Neutrophil (primary cell): ENCODE measurements at regions not wholly inside any gene's neighbourhood (a gene's known extent, or its start where the extent isn't known, plus 50 kb on each side); places are given as distances from the start of the nearest gene placed in this dataset.

Source experiments
- H3K27ac ChIP-seq: fragments of 200-600 bp; sonication (generic); 2 replicates; pipeline ENCODE4 v1.5.1; 2016; ENCODE audit warnings: mild to moderate bottlenecking, moderate library complexity
- H3K27me3 ChIP-seq: fragments of 200-600 bp; sonication (generic); 2 replicates; pipeline ENCODE4 v1.6.0; 2016; ENCODE audit warnings: mild to moderate bottlenecking
- H3K36me3 ChIP-seq: fragments of 200-600 bp; sonication (generic); 2 replicates; pipeline ENCODE4 v1.5.1; 2017
- H3K4me1 ChIP-seq, 2 experiments: fragments of 200-600 bp in 1 of 2; sonication (generic) in 1 of 2; 1 replicate in 1 of 2; 2 replicates in 1 of 2; pipeline versions ENCODE4 v1.5.1 to v1.6.1; 2013 to 2016; ENCODE audit warnings: low read depth in 1 of 2, low read length in 1 of 2, mild to moderate bottlenecking in 1 of 2, moderate library complexity in 1 of 2; ENCODE audit not compliant: control insufficient read depth in 1 of 2, insufficient read depth in 1 of 2
- H3K4me3 ChIP-seq, 2 experiments: fragments of 200-600 bp in 1 of 2; sonication (generic) in 1 of 2; 1 replicate in 1 of 2; 2 replicates in 1 of 2; pipeline ENCODE4 v1.5.1; 2013 to 2016; ENCODE audit warnings: low read depth in 1 of 2, low read length in 1 of 2, mild to moderate bottlenecking in 1 of 2, moderate library complexity in 1 of 2
- H3K9me3 ChIP-seq: fragments of 200-600 bp; sonication (generic); 2 replicates; pipeline ENCODE4 v1.5.1; 2016
- TF ChIP-seq, protein P1 (sequence below): fragments of 200-600 bp; sonication (generic); IDR thresholded peaks from 2 replicates; pipeline ENCODE4 v1.5.1; 2016; ENCODE audit warnings: antibody characterized with exemption

- H3K4me1 ChIP-seq = no peaks in the 10 kb centered on the region
- TF ChIP-seq, protein P1, sequence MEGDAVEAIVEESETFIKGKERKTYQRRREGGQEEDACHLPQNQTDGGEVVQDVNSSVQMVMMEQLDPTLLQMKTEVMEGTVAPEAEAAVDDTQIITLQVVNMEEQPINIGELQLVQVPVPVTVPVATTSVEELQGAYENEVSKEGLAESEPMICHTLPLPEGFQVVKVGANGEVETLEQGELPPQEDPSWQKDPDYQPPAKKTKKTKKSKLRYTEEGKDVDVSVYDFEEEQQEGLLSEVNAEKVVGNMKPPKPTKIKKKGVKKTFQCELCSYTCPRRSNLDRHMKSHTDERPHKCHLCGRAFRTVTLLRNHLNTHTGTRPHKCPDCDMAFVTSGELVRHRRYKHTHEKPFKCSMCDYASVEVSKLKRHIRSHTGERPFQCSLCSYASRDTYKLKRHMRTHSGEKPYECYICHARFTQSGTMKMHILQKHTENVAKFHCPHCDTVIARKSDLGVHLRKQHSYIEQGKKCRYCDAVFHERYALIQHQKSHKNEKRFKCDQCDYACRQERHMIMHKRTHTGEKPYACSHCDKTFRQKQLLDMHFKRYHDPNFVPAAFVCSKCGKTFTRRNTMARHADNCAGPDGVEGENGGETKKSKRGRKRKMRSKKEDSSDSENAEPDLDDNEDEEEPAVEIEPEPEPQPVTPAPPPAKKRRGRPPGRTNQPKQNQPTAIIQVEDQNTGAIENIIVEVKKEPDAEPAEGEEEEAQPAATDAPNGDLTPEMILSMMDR = no peak
- no peaks in the 10 kb centered on the region for H3K36me3 ChIP-seq
- H3K27me3 ChIP-seq = no peaks in the 10 kb centered on the region
- no peak overlapping the region for H3K27ac ChIP-seq
- no peak overlapping the region for H3K4me3 ChIP-seq
- no peaks in the 10 kb centered on the region for H3K9me3 ChIP-seq
Observed at GRCh38 chr5:3518576-3518975, 77.1 kb upstream of the IRX1 start.

DNA sequence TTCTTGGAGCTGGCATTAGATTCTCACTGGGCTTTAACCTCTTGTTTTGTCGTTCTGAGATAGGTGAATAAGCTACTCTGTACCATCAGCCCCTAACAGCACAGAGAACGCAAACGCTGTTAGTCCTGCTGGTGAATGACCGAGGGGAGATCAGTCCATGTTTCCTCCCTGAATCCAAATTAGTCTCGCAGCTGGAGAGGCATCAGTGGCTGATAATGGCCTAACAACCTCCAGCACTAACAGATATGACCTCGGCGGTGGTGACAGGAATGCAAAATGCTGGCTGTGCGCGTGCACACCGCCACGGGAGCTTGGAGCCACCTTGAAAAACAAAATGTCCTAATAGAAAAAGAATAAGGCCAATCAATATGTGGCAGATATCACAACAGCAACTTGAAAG lies 77.6 kb upstream of the IRX1 start:
- no peak overlapping the region for H3K27ac ChIP-seq
- TF ChIP-seq, protein P1 = no peak
- no peaks in the 10 kb centered on the region for H3K9me3 ChIP-seq
- no peaks in the 10 kb centered on the region for H3K36me3 ChIP-seq
- H3K4me3 ChIP-seq = no peak overlapping the region
- H3K27me3 ChIP-seq = no peaks in the 10 kb centered on the region
- H3K4me1 ChIP-seq = no peaks in the 10 kb centered on the region

GRCh38 chr5:3517348-3517747 lies 78.3 kb upstream of the IRX1 start:
- Histone ChIP-seq H3K27me3 (no peaks in the 10 kb centered on the region), H3K27ac (no peak overlapping the region), H3K4me3 (no peak overlapping the region), H3K9me3 (no peaks in the 10 kb centered on the region), H3K4me1 (no peaks in the 10 kb centered on the region), H3K36me3 (no peaks in the 10 kb centered on the region)
- TF ChIP-seq, protein P1 = no peak

DNA sequence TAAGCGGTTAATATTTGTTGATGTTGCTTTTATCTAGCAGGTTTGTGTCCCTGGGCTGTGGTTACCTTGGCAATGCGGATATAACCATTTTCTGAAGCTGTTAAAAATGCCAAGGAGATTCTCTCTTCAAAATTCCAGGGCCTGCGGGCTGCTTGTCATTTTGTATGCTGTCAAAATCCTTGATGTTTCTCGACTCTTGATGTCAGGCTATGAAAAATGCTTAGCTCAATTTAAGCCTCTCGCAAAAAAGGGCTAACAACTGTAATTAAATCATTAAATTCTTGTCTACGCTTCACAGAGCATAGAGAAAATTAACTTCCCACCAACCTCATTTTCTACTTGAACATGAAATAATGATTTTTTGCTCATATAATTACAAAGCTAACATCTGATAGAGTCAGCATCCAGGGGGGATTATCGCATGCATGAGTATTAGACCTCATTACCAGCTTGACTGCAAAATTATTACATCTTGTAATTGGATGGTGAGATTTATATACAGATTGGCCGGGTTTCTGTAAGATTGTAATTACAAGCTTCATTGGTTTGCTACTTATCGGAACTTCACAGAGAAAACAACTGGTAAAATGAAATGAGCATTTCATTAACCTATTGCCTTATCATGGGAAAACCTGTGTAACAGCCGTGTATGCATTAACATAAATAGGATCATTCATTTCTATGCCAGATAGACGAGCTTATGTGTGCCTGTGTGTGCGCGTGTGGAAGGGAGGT lies 83.1 kb upstream of the IRX1 start:
- Histone ChIP-seq H3K36me3 (no peaks in the 10 kb centered on the region), H3K27me3 (no peaks in the 10 kb centered on the region), H3K9me3 (no peaks in the 10 kb centered on the region), H3K4me3 (no peak overlapping the region), H3K27ac (no peak overlapping the region), H3K4me1 (no peaks in the 10 kb centered on the region)
- TF ChIP-seq, protein P1 = no peak

- Histone ChIP-seq H3K4me3 (no peak overlapping the region), H3K4me1 (no peaks in the 10 kb centered on the region), H3K9me3 (no peaks in the 10 kb centered on the region), H3K27ac (no peak overlapping the region), H3K36me3 (no peaks in the 10 kb centered on the region), H3K27me3 (no peaks in the 10 kb centered on the region)
- TF ChIP-seq, protein P1 = no peak
Observed at GRCh38 chr5:3511934-3512333, 83.7 kb upstream of the IRX1 start.
